OCI-LY3 (cell line): ENCODE measurements at regions not wholly inside any gene's neighbourhood (a gene's known extent, or its start where the extent isn't known, plus 50 kb on each side); places are given as distances from the start of the nearest gene placed in this dataset.

Experiments used
- H2AFZ ChIP-seq: fragments of 200-600, 300-600 bp; shearing (Covaris generic); 2 replicates; pipeline ENCODE4 v1.6.0; 2014; ENCODE audit warnings: antibody characterized with exemption, low read depth, low read length
- H3K27ac ChIP-seq: fragments of 200-600, 300-600 bp; sonication (generic); 2 replicates; pipeline ENCODE4 v1.5.1; 2014; ENCODE audit warnings: mild to moderate bottlenecking, low read length, moderate library complexity, mixed read lengths
- H3K27me3 ChIP-seq: fragments of 200-600, 300-600 bp; sonication (generic); 2 replicates; pipeline ENCODE4 v1.6.1; 2014; ENCODE audit warnings: low read depth, low read length, mixed read lengths
- H3K36me3 ChIP-seq: fragments of 200-600, 300-600 bp; sonication (generic); replicated peaks from 2 replicates; pipeline ENCODE3; 2014; ENCODE audit warnings: low read depth, low read length, mixed read lengths
- H3K4me1 ChIP-seq: fragments of 300-600, 200-600 bp; sonication (generic); 2 replicates; pipeline ENCODE4 v1.6.1; 2014; ENCODE audit warnings: low read length, mixed read lengths
- H3K4me2 ChIP-seq: fragments of 200-600, 300-600 bp; sonication (generic); 2 replicates; pipeline ENCODE4 v1.6.1; 2014; ENCODE audit warnings: low read length, mixed read lengths
- H3K4me3 ChIP-seq: fragments of 300-600, 200-600 bp; sonication (generic); 2 replicates; pipeline ENCODE4 v1.5.1; 2014; ENCODE audit warnings: antibody characterized with exemption, mild to moderate bottlenecking, low read length, moderate library complexity
- H3K79me2 ChIP-seq: fragments of 300-600, 200-600 bp; shearing (Covaris generic); 2 replicates; pipeline ENCODE4 v1.6.1; 2014; ENCODE audit warnings: mild to moderate bottlenecking, low read length, mixed read lengths
- H3K9ac ChIP-seq: fragments of 300-600, 200-600 bp; shearing (Covaris generic); 2 replicates; pipeline ENCODE4 v1.6.0; 2014; ENCODE audit warnings: mild to moderate bottlenecking, low read length, moderate library complexity
- H3K9me3 ChIP-seq: fragments of 200-600, 300-600 bp; shearing (Covaris generic); 2 replicates; pipeline ENCODE4 v1.6.1; 2014; ENCODE audit warnings: low read length, mixed read lengths; ENCODE audit not compliant: insufficient read depth
- H4K20me1 ChIP-seq: fragments of 200-600, 300-600 bp; sonication (generic); 2 replicates; pipeline ENCODE4 v1.6.1; 2016; ENCODE audit warnings: low read length, mixed read lengths; ENCODE audit not compliant: insufficient read depth
- CTCF ChIP-seq: fragments of 200-600, 300-600 bp; sonication (generic); IDR thresholded peaks from 2 replicates; pipeline ENCODE4 v1.5.1; 2014; ENCODE audit warnings: antibody characterized with exemption, low read length, low read depth
- EZH2phosphoT487 ChIP-seq: fragments of 200-600 bp; shearing (Covaris generic); IDR thresholded peaks from 2 replicates; pipeline ENCODE4 v1.6.1; 2018; ENCODE audit warnings: antibody characterized with exemption, mixed run types, low read depth

GRCh38 chr9:91103931-91104330 lies 257.8 kb downstream of the AUH start:
- Histone ChIP-seq H4K20me1 (no peaks in the 10 kb centered on the region), H3K4me2 (no peak overlapping the region), H3K9me3 (no peaks in the 10 kb centered on the region), H3K36me3 (no peaks in the 10 kb centered on the region), H3K4me1 (no peaks in the 10 kb centered on the region), H2AFZ (no peak overlapping the region), H3K27me3 (peaks cover 42% of the 10 kb centered on the region), H3K27ac (no peak overlapping the region), H3K9ac (no peak overlapping the region), H3K79me2 (no peaks in the 10 kb centered on the region), H3K4me3 (no peak overlapping the region)
- TF ChIP-seq CTCF (no peak), EZH2phosphoT487 (no peak)

GRCh38 chr9:91106415-91107081 lies 255.2 kb downstream of the AUH start:
- no peak overlapping the region for H3K4me3 ChIP-seq
- no peak overlapping the region for H3K9ac ChIP-seq
- no peak for TF ChIP-seq EZH2phosphoT487
- TF ChIP-seq CTCF = no peak
- H2AFZ ChIP-seq = no peak overlapping the region
- no peaks in the 10 kb centered on the region for H4K20me1 ChIP-seq
- no peak overlapping the region for H3K4me2 ChIP-seq
- H3K9me3 ChIP-seq = peaks cover 4% of the 10 kb centered on the region; the same call in 1 of the 2 replicates
- peaks cover 20% of the 10 kb centered on the region for H3K27me3 ChIP-seq
- H3K36me3 ChIP-seq = no peaks in the 10 kb centered on the region
- no peak overlapping the region for H3K27ac ChIP-seq
- no peaks in the 10 kb centered on the region for H3K79me2 ChIP-seq
- no peaks in the 10 kb centered on the region for H3K4me1 ChIP-seq

GRCh38 chr9:91111226-91111625 lies 250.5 kb downstream of the AUH start:
- Histone ChIP-seq H3K4me2 (no peak overlapping the region), H3K4me3 (no peak overlapping the region), H2AFZ (no peak overlapping the region), H3K27me3 (peaks cover 11% of the 10 kb centered on the region), H3K79me2 (no peaks in the 10 kb centered on the region), H3K27ac (no peak overlapping the region), H3K36me3 (no peaks in the 10 kb centered on the region), H3K9ac (no peak overlapping the region), H4K20me1 (no peaks in the 10 kb centered on the region), H3K9me3 (peaks cover 4% of the 10 kb centered on the region; the same call in 1 of the 2 replicates), H3K4me1 (no peaks in the 10 kb centered on the region)
- TF ChIP-seq CTCF (no peak), EZH2phosphoT487 (no peak)

- Histone ChIP-seq H3K79me2 (no peaks in the 10 kb centered on the region), H3K9ac (no peak overlapping the region), H3K4me3 (no peak overlapping the region), H3K4me2 (no peak overlapping the region), H2AFZ (no peak overlapping the region), H4K20me1 (no peaks in the 10 kb centered on the region), H3K4me1 (no peaks in the 10 kb centered on the region), H3K36me3 (no peaks in the 10 kb centered on the region), H3K9me3 (peaks cover 4% of the 10 kb centered on the region; the same call in 1 of the 2 replicates), H3K27ac (no peak overlapping the region), H3K27me3 (peaks cover 10% of the 10 kb centered on the region)
- TF ChIP-seq CTCF = no peak
- TF ChIP-seq EZH2phosphoT487 = no peak
Observed at GRCh38 chr9:91111876-91112275, 249.8 kb downstream of the AUH start.
